ENCODE measurements at regions not wholly inside any gene's neighbourhood (a gene's known extent, or its start where the extent isn't known, plus 50 kb on each side); places are given as distances from the start of the nearest gene placed in this dataset.

DNA sequence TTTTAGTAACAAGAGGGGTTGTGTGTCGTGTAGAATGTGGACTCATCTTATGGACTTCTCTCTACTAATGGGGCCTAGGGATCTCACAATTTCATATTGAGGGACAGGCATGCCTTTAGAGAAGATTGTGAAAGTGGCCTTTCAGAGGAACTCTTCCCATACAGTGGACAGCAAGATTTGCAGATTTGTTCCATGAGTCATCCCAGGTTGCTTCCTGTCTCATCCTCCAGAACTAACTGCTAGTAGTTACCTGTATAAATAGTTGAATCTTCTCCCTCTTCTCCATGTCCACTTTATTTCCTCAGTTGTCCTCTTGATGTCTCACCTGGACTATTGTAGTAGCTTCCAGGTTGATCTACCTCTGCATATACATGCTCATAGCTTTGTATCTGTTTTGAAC is 997.5 kb upstream of the CTNND2 start:
- TF ChIP-seq, protein P1, sequence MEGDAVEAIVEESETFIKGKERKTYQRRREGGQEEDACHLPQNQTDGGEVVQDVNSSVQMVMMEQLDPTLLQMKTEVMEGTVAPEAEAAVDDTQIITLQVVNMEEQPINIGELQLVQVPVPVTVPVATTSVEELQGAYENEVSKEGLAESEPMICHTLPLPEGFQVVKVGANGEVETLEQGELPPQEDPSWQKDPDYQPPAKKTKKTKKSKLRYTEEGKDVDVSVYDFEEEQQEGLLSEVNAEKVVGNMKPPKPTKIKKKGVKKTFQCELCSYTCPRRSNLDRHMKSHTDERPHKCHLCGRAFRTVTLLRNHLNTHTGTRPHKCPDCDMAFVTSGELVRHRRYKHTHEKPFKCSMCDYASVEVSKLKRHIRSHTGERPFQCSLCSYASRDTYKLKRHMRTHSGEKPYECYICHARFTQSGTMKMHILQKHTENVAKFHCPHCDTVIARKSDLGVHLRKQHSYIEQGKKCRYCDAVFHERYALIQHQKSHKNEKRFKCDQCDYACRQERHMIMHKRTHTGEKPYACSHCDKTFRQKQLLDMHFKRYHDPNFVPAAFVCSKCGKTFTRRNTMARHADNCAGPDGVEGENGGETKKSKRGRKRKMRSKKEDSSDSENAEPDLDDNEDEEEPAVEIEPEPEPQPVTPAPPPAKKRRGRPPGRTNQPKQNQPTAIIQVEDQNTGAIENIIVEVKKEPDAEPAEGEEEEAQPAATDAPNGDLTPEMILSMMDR (conservative IDR thresholded peaks at IDR 0.05), result no peak
- no peak for TF ChIP-seq ZFX (IDR thresholded peaks at IDR 0.05)
